HCT116 (cell line): ENCODE measurements at regions not wholly inside any gene's neighbourhood (a gene's known extent, or its start where the extent isn't known, plus 50 kb on each side); places are given as distances from the start of the nearest gene placed in this dataset.

Experiments used
- ATF3 ChIP-seq: IDR thresholded peaks from 2 replicates; pipeline ENCODE4 v1.6.1; 2012
- CTCF ChIP-seq, 3 experiments: fragments of 200-600 bp in 1 of 3; sonication (generic) in 1 of 3; IDR thresholded peaks in 2 of 3; conservative IDR thresholded peaks in 1 of 3; 2 replicates each; pipeline ENCODE4 v1.5.1; 2012 to 2017; ENCODE audit warnings: low read depth in 2 of 3, low read length in 2 of 3, antibody characterized with exemption in 1 of 3, borderline replicate concordance in 1 of 3, control low read depth in 1 of 3, mild to moderate bottlenecking in 1 of 3, mixed read lengths in 1 of 3, mixed run types in 1 of 3, moderate library complexity in 1 of 3; ENCODE audit not compliant: insufficient read depth in 1 of 3
- EZH2 ChIP-seq: fragments of 200-600 bp; sonication (generic); IDR thresholded peaks from 2 replicates; pipeline ENCODE4 v1.6.1; 2017; ENCODE audit warnings: antibody characterized with exemption, mixed run types
- EZH2phosphoT487 ChIP-seq: fragments of 200-600 bp; IDR thresholded peaks from 2 replicates; pipeline ENCODE4 v1.6.1; 2018; ENCODE audit warnings: antibody characterized with exemption, borderline replicate concordance
- POLR2A ChIP-seq: IDR thresholded peaks from 2 replicates; pipeline ENCODE4 v1.7.0; 2011; ENCODE audit warnings: borderline replicate concordance; ENCODE audit not compliant: insufficient read depth, insufficient read length; ENCODE audit errors: extremely low read depth
- POLR2AphosphoS5 ChIP-seq: IDR thresholded peaks from 2 replicates; pipeline ENCODE4 v1.6.1; 2011; ENCODE audit warnings: mild to moderate bottlenecking, low read depth, low read length, moderate library complexity
- REST ChIP-seq: IDR thresholded peaks from 2 replicates; pipeline ENCODE4 v1.6.1; 2012; ENCODE audit warnings: low read depth
- SP1 ChIP-seq: IDR thresholded peaks from 2 replicates; pipeline ENCODE4 v1.6.1; 2012; ENCODE audit warnings: low read depth
- YY1 ChIP-seq: IDR thresholded peaks from 2 replicates; pipeline ENCODE4 v1.6.1; 2011; ENCODE audit warnings: low read length, low read depth, moderate library complexity, mild to moderate bottlenecking; ENCODE audit not compliant: insufficient replicate concordance; ENCODE audit errors: extremely low read depth
- ZFX ChIP-seq: fragments of 450-650 bp; IDR thresholded peaks from 2 replicates; pipeline ENCODE4 v1.6.1; 2017

GRCh38 chr2:156867201-156867600, 390.3 kb upstream of the GALNT5 start:
- TF ChIP-seq POLR2AphosphoS5 (no peak), REST (no peak), YY1 (no peak), EZH2 (no peak), CTCF (IDR thresholded peaks at IDR 0.05 in 2 of 3, conservative IDR thresholded peaks at IDR 0.05 in 1 of 3; ENCODE audit: borderline replicate concordance in 1 of 3, insufficient read depth in 1 of 3, low read depth in 2 of 3, low read length in 2 of 3) (no peak), POLR2A (no peak), ATF3 (no peak), EZH2phosphoT487 (no peak), ZFX (no peak), SP1 (no peak)
